ENCODE measurements at regions not wholly inside any gene's neighbourhood (a gene's known extent, or its start where the extent isn't known, plus 50 kb on each side); places are given as distances from the start of the nearest gene placed in this dataset.
"Not testable (repeated sequence)": the region's sequence is repeated elsewhere in the genome, so short reads cannot be mapped to it uniquely, and the experiment has no call there.

GRCh38 chr2:146602856-146603255 lies 1242.0 kb upstream of the ACVR2A start:
- DNase-seq (ENCODE audit: low read depth in 2 of 2) = no peak

- no peak for DNase-seq (ENCODE audit: low read depth in 2 of 2)
These were observed 1242.4 kb upstream of the ACVR2A start for GRCh38 chr2:146602383-146602782.

GRCh38 chr2:146598791-146599190 lies 1246.0 kb upstream of the ACVR2A start:
- DNase-seq (ENCODE audit: low read depth in 2 of 2) = no peak

GRCh38 chr2:146597291-146597690 lies 1247.5 kb upstream of the ACVR2A start:
- no peak for DNase-seq (ENCODE audit: low read depth in 2 of 2)

- no peak for DNase-seq (ENCODE audit: low read depth in 2 of 2)
These were observed 1252.9 kb upstream of the ACVR2A start for GRCh38 chr2:146591908-146592307.

GRCh38 chr2:146587291-146587713 lies 1257.5 kb upstream of the ACVR2A start:
- DNase-seq (ENCODE audit: low read depth in 2 of 2) = no peak

- no peak for DNase-seq (ENCODE audit: low read depth in 2 of 2)
These were observed 1260.5 kb upstream of the ACVR2A start for GRCh38 chr2:146584316-146584715.

GRCh38 chr2:146579147-146579930 lies 1265.5 kb upstream of the ACVR2A start:
- DNase-seq (ENCODE audit: low read depth in 2 of 2) = no peak

- DNase-seq (ENCODE audit: low read depth in 2 of 2) = no peak
These were observed 1268.3 kb upstream of the ACVR2A start for GRCh38 chr2:146576339-146577111.

- no peak for DNase-seq (ENCODE audit: low read depth in 2 of 2)
These were observed 1272.2 kb upstream of the ACVR2A start for GRCh38 chr2:146572598-146572997.

- DNase-seq (ENCODE audit: low read depth in 2 of 2) = no peak
These were observed 1282.8 kb upstream of the ACVR2A start for GRCh38 chr2:146561996-146562395.

GRCh38 chr2:146547236-146547635 lies 1297.6 kb upstream of the ACVR2A start:
- DNase-seq (ENCODE audit: low read depth in 2 of 2) = no peak

- no peak for DNase-seq (ENCODE audit: low read depth in 2 of 2)
These were observed 1300.1 kb upstream of the ACVR2A start for GRCh38 chr2:146544701-146545100.

GRCh38 chr2:146541896-146542295 lies 1302.9 kb upstream of the ACVR2A start:
- no peak for DNase-seq (ENCODE audit: low read depth in 2 of 2)

GRCh38 chr2:146540271-146540932 lies 1304.4 kb upstream of the ACVR2A start:
- DNase-seq (ENCODE audit: low read depth in 2 of 2) = no peak

- not testable (repeated sequence) for DNase-seq (ENCODE audit: low read depth in 2 of 2)
These were observed 1305.1 kb upstream of the ACVR2A start for GRCh38 chr2:146539739-146540138.

- DNase-seq (ENCODE audit: low read depth in 2 of 2) = no peak
These were observed 1307.4 kb upstream of the ACVR2A start for GRCh38 chr2:146537477-146537876.

- no peak for DNase-seq (ENCODE audit: low read depth in 2 of 2)
These were observed 1312.2 kb upstream of the ACVR2A start for GRCh38 chr2:146532509-146533147.

GRCh38 chr2:146532009-146532408 lies 1312.8 kb upstream of the ACVR2A start:
- no peak for DNase-seq (ENCODE audit: low read depth in 2 of 2)

GRCh38 chr2:146530886-146531285 lies 1313.9 kb upstream of the ACVR2A start:
- DNase-seq (ENCODE audit: low read depth in 2 of 2) = no peak

- DNase-seq (ENCODE audit: low read depth in 2 of 2) = no peak
These were observed 1317.7 kb upstream of the ACVR2A start for GRCh38 chr2:146527166-146527565.

GRCh38 chr2:146523196-146523595 lies 1321.6 kb upstream of the ACVR2A start:
- DNase-seq (ENCODE audit: low read depth in 2 of 2) = no peak
